ENCODE measurements at regions not wholly inside any gene's neighbourhood (a gene's known extent, or its start where the extent isn't known, plus 50 kb on each side); places are given as distances from the start of the nearest gene placed in this dataset.
"Not testable (repeated sequence)": the region's sequence is repeated elsewhere in the genome, so short reads cannot be mapped to it uniquely, and the experiment has no call there.

- H3K36me3 Mint-ChIP-seq (ENCODE audit: insufficient read depth, unreplicated experiment): no peaks in the 10 kb centered on the region
- no peaks in the 10 kb centered on the region for H3K9me3 Mint-ChIP-seq (ENCODE audit: unreplicated experiment)
- CTCF ChIA-PET: no interaction called here
- DNase-seq (ENCODE audit: unreplicated experiment): no peak
- peaks cover 12% of the 10 kb centered on the region for H3K27me3 Mint-ChIP-seq (ENCODE audit: insufficient read depth, unreplicated experiment)
- no peak overlapping the region for H3K27ac Mint-ChIP-seq (ENCODE audit: low read depth, unreplicated experiment)
- TF ChIP-seq CTCF (IDR thresholded peaks at IDR 0.05; ENCODE audit: unreplicated experiment): no peak
- POLR2A ChIA-PET: no interaction called here
- intact Hi-C loops (cut with micrococcal nuclease): no loop called here
- no peak overlapping the region for H3K4me3 Mint-ChIP-seq (ENCODE audit: unreplicated experiment)
- no TSS peak for BruUV-seq (replicated peaks)
- H3K4me1 Mint-ChIP-seq (ENCODE audit: insufficient read depth, unreplicated experiment): no peaks in the 10 kb centered on the region
Measured at GRCh38 chr12:3418609-3419390, 72.2 kb upstream of the PRMT8 start.

GRCh38 chr12:3419558-3419957 lies 71.4 kb upstream of the PRMT8 start:
- no TSS peak for BruUV-seq (replicated peaks)
- H3K4me3 Mint-ChIP-seq (ENCODE audit: unreplicated experiment): no peak overlapping the region
- no peak for DNase-seq (ENCODE audit: unreplicated experiment)
- no peaks in the 10 kb centered on the region for H3K9me3 Mint-ChIP-seq (ENCODE audit: unreplicated experiment)
- no peaks in the 10 kb centered on the region for H3K36me3 Mint-ChIP-seq (ENCODE audit: insufficient read depth, unreplicated experiment)
- ChIA-PET POLR2A (no interaction called here), CTCF (no interaction called here)
- intact Hi-C loops (cut with micrococcal nuclease): no loop called here
- H3K4me1 Mint-ChIP-seq (ENCODE audit: insufficient read depth, unreplicated experiment): no peaks in the 10 kb centered on the region
- peaks cover 12% of the 10 kb centered on the region for H3K27me3 Mint-ChIP-seq (ENCODE audit: insufficient read depth, unreplicated experiment)
- TF ChIP-seq CTCF (IDR thresholded peaks at IDR 0.05; ENCODE audit: unreplicated experiment): no peak
- H3K27ac Mint-ChIP-seq (ENCODE audit: low read depth, unreplicated experiment): no peak overlapping the region

GRCh38 chr12:3420693-3421092 lies 70.3 kb upstream of the PRMT8 start:
- no TSS peak for BruUV-seq (replicated peaks)
- no peak overlapping the region for H3K27ac Mint-ChIP-seq (ENCODE audit: low read depth, unreplicated experiment)
- ChIA-PET CTCF (interaction anchor here (0.8 to 1.1 kb wide), 2 partner anchors 9 to 30 kb away, joined by 3 to 4 read pairs; no protein-coding TSS in a partner anchor), POLR2A (no interaction called here)
- H3K27me3 Mint-ChIP-seq (ENCODE audit: insufficient read depth, unreplicated experiment): peaks cover 12% of the 10 kb centered on the region
- no peak overlapping the region for H3K4me3 Mint-ChIP-seq (ENCODE audit: unreplicated experiment)
- no peak for TF ChIP-seq CTCF (IDR thresholded peaks at IDR 0.05; ENCODE audit: unreplicated experiment)
- H3K36me3 Mint-ChIP-seq (ENCODE audit: insufficient read depth, unreplicated experiment): no peaks in the 10 kb centered on the region
- no peaks in the 10 kb centered on the region for H3K9me3 Mint-ChIP-seq (ENCODE audit: unreplicated experiment)
- no peak for DNase-seq (ENCODE audit: unreplicated experiment)
- H3K4me1 Mint-ChIP-seq (ENCODE audit: insufficient read depth, unreplicated experiment): no peaks in the 10 kb centered on the region
- intact Hi-C loops (cut with micrococcal nuclease): no loop called here

- CTCF ChIA-PET: interaction anchor here (0.8 to 1.1 kb wide), 3 partner anchors 9 to 66 kb away, joined by 3 to 4 read pairs (median 4); no protein-coding TSS in a partner anchor
- Mint-ChIP-seq H3K4me1 (ENCODE audit: insufficient read depth, unreplicated experiment) (no peaks in the 10 kb centered on the region), H3K4me3 (ENCODE audit: unreplicated experiment) (no peak overlapping the region), H3K27ac (ENCODE audit: low read depth, unreplicated experiment) (no peak overlapping the region), H3K36me3 (ENCODE audit: insufficient read depth, unreplicated experiment) (no peaks in the 10 kb centered on the region), H3K9me3 (ENCODE audit: unreplicated experiment) (no peaks in the 10 kb centered on the region), H3K27me3 (ENCODE audit: insufficient read depth, unreplicated experiment) (peaks cover 12% of the 10 kb centered on the region)
- BruUV-seq (replicated peaks): no TSS peak
- no peak for TF ChIP-seq CTCF (IDR thresholded peaks at IDR 0.05; ENCODE audit: unreplicated experiment)
- intact Hi-C loops (cut with micrococcal nuclease): no loop called here
- POLR2A ChIA-PET: no interaction called here
- no peak for DNase-seq (ENCODE audit: unreplicated experiment)
Measured at GRCh38 chr12:3421191-3421978, 69.6 kb upstream of the PRMT8 start.

- H3K36me3 Mint-ChIP-seq (ENCODE audit: insufficient read depth, unreplicated experiment); DNase-seq (ENCODE audit: unreplicated experiment); H3K9me3 Mint-ChIP-seq (ENCODE audit: unreplicated experiment); H3K4me3 Mint-ChIP-seq (ENCODE audit: unreplicated experiment); H3K4me1 Mint-ChIP-seq (ENCODE audit: insufficient read depth, unreplicated experiment); POLR2A ChIA-PET; H3K27ac Mint-ChIP-seq (ENCODE audit: low read depth, unreplicated experiment); intact Hi-C loops (cut with micrococcal nuclease); BruUV-seq (replicated peaks): not testable (repeated sequence)
- H3K27me3 Mint-ChIP-seq (ENCODE audit: insufficient read depth, unreplicated experiment): peaks cover 16% of the 10 kb centered on the region
- CTCF ChIA-PET: interaction anchor here (0.6 kb wide), 1 partner anchor 64 kb away, joined by 3 read pairs; no protein-coding TSS in a partner anchor
Measured at GRCh38 chr12:3424796-3425195, 66.2 kb upstream of the PRMT8 start.
